DND-41 (cell line): ENCODE measurements at regions not wholly inside any gene's neighbourhood (a gene's known extent, or its start where the extent isn't known, plus 50 kb on each side); places are given as distances from the start of the nearest gene placed in this dataset.

Experiments
- CTCF ChIP-seq: IDR thresholded peaks from 2 replicates; pipeline ENCODE4 v1.5.1; 2012; ENCODE audit warnings: borderline replicate concordance, low read length, moderate library complexity, mild to moderate bottlenecking; ENCODE audit not compliant: poor library complexity, severe bottlenecking; ENCODE audit errors: extremely low read depth
- EZH2 ChIP-seq: IDR thresholded peaks from 3 replicates; pipeline ENCODE4 v1.6.1; 2012; ENCODE audit warnings: borderline replicate concordance, low read depth, mild to moderate bottlenecking, moderate library complexity, low read length, inconsistent platforms; ENCODE audit not compliant: severe bottlenecking

DNA sequence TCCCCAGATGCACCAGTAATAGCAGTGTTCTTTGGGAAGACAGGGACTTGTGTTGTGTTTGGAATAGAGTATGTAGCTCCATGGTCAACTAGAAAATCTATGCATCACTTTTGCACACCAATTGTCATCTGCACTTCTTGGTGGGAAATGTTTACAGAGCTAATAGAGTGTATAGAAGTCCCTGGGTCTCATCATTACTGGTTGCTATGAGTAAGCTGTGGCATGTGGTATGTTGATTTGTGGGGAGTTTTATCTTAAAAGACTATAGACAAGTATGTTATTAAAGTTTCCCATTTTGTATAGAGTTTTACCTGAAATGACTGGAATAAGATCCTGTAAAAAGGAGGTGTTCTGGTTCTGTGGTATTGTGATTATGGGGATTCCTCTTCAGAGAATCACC is 55.4 kb upstream of the PRSS1 start:
- TF ChIP-seq EZH2 (no peak), CTCF (no peak)
